Astrocyte of the cerebellum (primary cell): ENCODE measurements at regions not wholly inside any gene's neighbourhood (a gene's known extent, or its start where the extent isn't known, plus 50 kb on each side); places are given as distances from the start of the nearest gene placed in this dataset.

Source experiments
- DNase-seq: peaks from one replicate; pipeline ENCODE4 v3.0.0-alpha.2; 2011; ENCODE audit warnings: low read depth
- H3K4me3 ChIP-seq: 2 replicates; pipeline ENCODE4 v1.5.1; 2011; ENCODE audit warnings: mild to moderate bottlenecking, low read depth, low read length, moderate library complexity
- in situ Hi-C: cut with HindIII; loops from 2 replicates; pipeline ENCODE4 v1.10.0; 2017; ENCODE audit warnings: low sequenced_read_pairs
- TF ChIP-seq, protein P1 (sequence below): IDR thresholded peaks from 2 replicates; pipeline ENCODE4 v1.5.1; 2012; ENCODE audit warnings: low read length, low read depth, moderate library complexity, mild to moderate bottlenecking; ENCODE audit errors: missing control alignments

DNA sequence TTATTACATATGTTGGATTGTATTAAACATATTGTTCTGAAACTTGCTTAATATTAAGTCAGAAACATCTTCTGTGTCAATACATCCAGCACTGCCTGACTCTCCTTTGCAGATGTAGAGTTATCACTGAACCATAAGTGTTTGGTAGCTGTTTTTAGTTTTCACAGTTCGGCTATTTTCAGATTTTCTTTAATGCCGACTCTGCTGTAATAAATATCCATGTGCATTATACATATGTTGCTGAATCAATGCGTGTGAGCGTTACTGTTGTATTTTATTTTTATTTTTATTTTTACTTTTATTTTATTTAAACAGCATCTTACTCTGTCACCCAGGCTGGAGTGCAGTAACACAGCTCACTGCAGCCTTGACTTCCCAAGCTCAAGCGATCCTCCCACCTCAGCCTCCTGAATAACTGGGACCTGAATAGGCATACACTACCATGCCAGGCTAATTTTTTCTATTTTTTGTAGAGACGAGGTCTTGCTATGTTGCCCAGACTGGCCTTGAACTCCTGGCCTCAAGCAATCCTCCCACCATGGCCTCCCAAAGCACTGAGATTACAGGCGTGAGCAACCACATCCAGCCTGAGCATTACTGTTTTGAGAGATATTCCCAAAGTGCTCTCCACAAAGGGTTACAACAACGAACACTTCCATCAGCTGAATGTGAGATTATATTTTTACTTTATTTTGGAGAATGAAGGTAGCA lies 50.7 kb upstream of the NOCT start:
- DNase-seq = no peak
- in situ Hi-C loops = no loop called here

DNA sequence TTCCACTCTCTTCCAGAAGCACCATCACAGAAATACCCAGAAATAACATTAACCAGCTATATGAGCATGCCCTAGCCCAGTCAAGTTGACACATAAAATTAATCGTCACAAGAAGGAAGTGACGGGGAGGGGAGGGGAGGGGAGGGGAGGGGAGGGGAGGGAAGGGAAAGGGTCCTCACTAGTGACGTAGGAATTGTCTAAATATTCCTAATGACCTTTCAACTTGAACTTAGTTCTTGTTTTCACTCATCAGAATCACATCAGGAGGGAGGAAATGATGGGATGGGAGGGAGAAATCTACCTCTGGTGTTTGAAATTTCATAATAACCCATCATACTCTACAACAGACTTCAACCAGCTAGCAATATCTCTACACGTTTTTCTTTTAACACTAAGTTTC lies 52.2 kb upstream of the NOCT start:
- in situ Hi-C loops = no loop called here

More for the DNA sequence above, 50.7 kb upstream of the NOCT start:
- TF ChIP-seq, protein P1, sequence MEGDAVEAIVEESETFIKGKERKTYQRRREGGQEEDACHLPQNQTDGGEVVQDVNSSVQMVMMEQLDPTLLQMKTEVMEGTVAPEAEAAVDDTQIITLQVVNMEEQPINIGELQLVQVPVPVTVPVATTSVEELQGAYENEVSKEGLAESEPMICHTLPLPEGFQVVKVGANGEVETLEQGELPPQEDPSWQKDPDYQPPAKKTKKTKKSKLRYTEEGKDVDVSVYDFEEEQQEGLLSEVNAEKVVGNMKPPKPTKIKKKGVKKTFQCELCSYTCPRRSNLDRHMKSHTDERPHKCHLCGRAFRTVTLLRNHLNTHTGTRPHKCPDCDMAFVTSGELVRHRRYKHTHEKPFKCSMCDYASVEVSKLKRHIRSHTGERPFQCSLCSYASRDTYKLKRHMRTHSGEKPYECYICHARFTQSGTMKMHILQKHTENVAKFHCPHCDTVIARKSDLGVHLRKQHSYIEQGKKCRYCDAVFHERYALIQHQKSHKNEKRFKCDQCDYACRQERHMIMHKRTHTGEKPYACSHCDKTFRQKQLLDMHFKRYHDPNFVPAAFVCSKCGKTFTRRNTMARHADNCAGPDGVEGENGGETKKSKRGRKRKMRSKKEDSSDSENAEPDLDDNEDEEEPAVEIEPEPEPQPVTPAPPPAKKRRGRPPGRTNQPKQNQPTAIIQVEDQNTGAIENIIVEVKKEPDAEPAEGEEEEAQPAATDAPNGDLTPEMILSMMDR = no peak
- H3K4me3 ChIP-seq = no peak overlapping the region

DNA sequence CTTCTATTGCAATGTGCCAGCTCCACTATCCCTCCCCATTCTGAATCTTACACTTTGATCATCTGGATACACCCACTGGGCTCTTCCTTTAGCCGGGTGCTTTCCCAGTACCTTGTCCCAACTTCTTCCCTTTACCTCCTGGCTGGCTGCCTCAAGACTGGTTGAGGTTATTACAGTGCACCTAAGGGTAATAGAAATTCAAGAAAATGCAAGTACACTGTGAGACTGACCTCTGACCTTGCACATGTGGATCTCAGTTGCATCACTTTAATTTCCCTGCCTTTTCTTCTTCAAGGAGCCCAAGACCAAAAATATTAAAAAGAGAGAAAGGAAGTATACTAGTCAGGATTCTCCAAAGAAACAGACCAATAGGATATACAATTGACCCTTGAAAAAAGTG lies 53.9 kb upstream of the NOCT start:
- in situ Hi-C loops = no loop called here
- DNase-seq = no peak
- no peak overlapping the region for H3K4me3 ChIP-seq
- TF ChIP-seq, protein P1 = no peak

More for the DNA sequence above, 52.2 kb upstream of the NOCT start:
- TF ChIP-seq, protein P1 = no peak
- DNase-seq = no peak
- H3K4me3 ChIP-seq = no peak overlapping the region

- TF ChIP-seq, protein P1 = no peak
- in situ Hi-C loops = no loop called here
- H3K4me3 ChIP-seq = no peak overlapping the region
- no peak for DNase-seq
Observed at GRCh38 chr4:138961129-138961528, 54.5 kb upstream of the NOCT start.

GRCh38 chr4:138960175-138960710 lies 55.3 kb upstream of the NOCT start:
- H3K4me3 ChIP-seq = no peak overlapping the region
- in situ Hi-C loops = no loop called here
- no peak for DNase-seq

GRCh38 chr4:138959097-138959815 lies 56.3 kb upstream of the NOCT start:
- TF ChIP-seq, protein P1 = no peak
- in situ Hi-C loops = no loop called here
- no peak overlapping the region for H3K4me3 ChIP-seq
- no peak for DNase-seq

More at GRCh38 chr4:138960175-138960710, 55.3 kb upstream of the NOCT start:
- TF ChIP-seq, protein P1 = no peak
